ENCODE measurements at regions not wholly inside any gene's neighbourhood (a gene's known extent, or its start where the extent isn't known, plus 50 kb on each side); places are given as distances from the start of the nearest gene placed in this dataset.

DNA sequence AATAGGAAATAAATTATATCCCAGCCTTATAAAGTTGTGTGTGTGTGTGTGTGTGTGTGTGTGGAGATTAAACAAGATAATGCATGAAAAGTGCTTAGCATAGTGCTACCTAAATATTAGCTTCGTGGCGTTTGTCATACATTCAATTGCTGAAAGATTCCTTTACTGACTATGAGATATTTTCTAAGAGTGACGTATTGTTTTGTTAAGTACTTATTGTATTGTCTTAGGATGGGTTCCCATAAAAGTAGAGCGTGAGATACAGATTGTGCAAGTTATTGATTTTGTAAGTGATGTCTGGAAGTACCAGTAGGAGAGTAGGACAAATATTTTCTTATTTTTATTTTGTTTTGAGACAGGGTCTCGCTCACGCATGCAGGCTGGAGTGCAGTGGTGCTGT, 730.0 kb downstream of the CDH8 start:
- TF ChIP-seq, protein P1, sequence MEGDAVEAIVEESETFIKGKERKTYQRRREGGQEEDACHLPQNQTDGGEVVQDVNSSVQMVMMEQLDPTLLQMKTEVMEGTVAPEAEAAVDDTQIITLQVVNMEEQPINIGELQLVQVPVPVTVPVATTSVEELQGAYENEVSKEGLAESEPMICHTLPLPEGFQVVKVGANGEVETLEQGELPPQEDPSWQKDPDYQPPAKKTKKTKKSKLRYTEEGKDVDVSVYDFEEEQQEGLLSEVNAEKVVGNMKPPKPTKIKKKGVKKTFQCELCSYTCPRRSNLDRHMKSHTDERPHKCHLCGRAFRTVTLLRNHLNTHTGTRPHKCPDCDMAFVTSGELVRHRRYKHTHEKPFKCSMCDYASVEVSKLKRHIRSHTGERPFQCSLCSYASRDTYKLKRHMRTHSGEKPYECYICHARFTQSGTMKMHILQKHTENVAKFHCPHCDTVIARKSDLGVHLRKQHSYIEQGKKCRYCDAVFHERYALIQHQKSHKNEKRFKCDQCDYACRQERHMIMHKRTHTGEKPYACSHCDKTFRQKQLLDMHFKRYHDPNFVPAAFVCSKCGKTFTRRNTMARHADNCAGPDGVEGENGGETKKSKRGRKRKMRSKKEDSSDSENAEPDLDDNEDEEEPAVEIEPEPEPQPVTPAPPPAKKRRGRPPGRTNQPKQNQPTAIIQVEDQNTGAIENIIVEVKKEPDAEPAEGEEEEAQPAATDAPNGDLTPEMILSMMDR (IDR thresholded peaks at IDR 0.05) = no peak
- TF ChIP-seq POLR2A (IDR thresholded peaks at IDR 0.05) = no peak
- TF ChIP-seq POLR2AphosphoS5 (IDR thresholded peaks at IDR 0.05) = no peak

Measured in stomach (tissue), 4 donors.